ENCODE measurements at regions not wholly inside any gene's neighbourhood (a gene's known extent, or its start where the extent isn't known, plus 50 kb on each side); places are given as distances from the start of the nearest gene placed in this dataset.

DNA sequence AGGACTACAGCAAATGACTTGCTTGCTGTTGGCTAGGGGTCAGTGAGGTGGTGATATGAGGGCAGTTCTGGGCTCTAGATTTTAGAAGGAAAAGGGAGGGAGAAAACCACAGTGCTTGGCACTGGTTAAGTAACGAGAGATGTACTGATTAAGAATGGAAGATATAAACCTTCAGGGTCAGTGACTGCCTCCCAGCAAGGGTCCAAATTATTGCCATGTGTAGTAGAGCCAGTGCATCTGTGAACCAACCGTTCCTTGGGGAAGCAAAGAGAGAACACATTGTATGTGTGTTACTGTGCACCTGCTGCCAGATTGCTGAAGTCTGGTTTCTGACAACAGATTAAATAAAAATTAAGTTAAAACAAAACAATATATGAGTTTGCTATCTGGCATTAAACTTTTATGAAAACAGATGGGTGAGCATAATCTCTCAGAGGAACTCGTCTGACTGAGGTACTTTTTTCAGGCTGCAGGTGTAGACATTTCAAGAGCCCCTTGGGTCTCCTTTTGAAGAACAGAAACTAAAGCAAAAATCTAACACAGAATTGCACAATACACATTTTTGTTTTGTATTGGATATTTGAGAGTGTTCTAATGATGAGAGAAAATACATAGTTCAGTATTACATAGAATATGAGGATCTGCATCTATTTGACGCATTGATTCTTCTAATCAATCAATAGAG, 1120.6 kb downstream of the SORCS3 start:
- TF ChIP-seq, protein P1, sequence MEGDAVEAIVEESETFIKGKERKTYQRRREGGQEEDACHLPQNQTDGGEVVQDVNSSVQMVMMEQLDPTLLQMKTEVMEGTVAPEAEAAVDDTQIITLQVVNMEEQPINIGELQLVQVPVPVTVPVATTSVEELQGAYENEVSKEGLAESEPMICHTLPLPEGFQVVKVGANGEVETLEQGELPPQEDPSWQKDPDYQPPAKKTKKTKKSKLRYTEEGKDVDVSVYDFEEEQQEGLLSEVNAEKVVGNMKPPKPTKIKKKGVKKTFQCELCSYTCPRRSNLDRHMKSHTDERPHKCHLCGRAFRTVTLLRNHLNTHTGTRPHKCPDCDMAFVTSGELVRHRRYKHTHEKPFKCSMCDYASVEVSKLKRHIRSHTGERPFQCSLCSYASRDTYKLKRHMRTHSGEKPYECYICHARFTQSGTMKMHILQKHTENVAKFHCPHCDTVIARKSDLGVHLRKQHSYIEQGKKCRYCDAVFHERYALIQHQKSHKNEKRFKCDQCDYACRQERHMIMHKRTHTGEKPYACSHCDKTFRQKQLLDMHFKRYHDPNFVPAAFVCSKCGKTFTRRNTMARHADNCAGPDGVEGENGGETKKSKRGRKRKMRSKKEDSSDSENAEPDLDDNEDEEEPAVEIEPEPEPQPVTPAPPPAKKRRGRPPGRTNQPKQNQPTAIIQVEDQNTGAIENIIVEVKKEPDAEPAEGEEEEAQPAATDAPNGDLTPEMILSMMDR (conservative IDR thresholded peaks at IDR 0.05): no peak
- no peak overlapping the region for H3K27ac ChIP-seq

DNA sequence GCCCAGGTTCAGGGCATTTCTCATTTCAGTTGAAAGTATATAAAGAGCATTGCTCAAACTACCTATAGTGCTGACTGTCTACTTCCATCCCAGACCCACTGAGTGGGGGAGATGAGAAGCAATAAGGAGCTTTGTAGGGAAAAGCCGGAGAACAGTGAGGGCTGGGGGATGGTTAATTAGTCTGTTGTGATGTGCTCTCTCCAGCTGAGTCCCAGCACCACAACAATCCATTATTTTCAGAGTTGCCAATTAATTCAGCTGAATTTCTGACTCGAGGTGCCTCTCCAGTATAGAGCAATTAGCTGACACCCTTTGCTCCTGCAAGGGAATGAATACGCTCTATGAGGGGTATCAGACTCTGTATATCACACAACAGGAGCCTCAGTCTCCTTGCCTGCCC, 1118.6 kb downstream of the SORCS3 start:
- H3K27ac ChIP-seq: no peak overlapping the region
- TF ChIP-seq, protein P1 (conservative IDR thresholded peaks at IDR 0.05): no peak

DNA sequence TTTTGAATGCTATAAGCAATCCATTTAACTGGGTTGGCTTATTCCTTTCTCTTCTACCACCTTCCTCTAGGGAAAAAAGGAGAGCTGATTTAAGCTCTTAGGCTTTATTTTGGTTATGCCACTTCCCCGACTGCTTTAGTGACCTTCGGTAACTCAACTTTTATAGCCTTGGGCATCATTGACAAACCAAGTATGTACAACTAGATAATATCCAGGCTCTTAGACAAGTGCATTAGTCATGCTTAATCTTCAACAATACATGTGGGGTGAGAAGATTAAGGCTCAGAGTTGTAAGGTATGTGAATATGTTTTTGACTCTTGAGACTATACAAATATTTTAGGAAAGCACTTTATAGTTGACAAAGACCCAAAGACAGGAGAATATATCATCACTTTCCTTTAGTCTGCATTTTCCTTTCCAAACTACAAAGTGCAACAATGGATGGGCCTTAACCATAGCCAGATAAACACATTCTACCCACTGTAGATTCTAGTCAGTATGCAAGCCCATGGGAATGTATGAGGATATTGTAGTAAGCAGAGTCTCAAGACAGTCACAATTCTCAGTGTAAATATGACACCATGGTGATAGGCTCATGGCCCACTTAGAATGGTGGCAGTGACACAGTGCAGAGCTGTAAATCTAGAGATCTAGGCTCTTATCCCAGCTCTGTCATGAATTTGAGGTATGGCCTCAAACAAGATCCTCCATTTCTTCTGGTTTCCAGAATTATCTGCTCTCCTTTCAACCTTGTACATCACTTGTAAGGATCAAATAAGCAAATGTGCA, 1117.3 kb downstream of the SORCS3 start:
- H3K27ac ChIP-seq: no peak overlapping the region
- TF ChIP-seq, protein P1 (conservative IDR thresholded peaks at IDR 0.05): no peak

DNA sequence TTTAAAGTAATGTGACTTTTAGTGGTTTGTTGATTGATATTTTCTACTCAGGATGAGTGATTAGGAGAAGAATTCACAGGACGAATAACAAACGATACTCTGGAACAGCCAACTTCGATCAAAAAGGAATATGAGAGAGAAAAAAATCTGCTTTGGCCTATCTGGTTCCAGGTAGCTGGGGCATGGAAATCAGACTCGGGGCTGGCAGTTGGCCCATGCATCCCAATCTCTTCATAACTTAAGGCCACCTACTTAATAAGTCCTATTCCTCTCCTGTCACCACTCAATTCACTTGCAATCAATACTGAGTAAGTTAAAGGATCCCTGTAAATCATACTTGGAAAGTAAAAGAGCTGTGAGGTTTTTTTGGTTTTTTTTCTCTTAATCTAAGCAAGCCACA, 1116.2 kb downstream of the SORCS3 start:
- no peak overlapping the region for H3K27ac ChIP-seq
- TF ChIP-seq, protein P1 (conservative IDR thresholded peaks at IDR 0.05): no peak

DNA sequence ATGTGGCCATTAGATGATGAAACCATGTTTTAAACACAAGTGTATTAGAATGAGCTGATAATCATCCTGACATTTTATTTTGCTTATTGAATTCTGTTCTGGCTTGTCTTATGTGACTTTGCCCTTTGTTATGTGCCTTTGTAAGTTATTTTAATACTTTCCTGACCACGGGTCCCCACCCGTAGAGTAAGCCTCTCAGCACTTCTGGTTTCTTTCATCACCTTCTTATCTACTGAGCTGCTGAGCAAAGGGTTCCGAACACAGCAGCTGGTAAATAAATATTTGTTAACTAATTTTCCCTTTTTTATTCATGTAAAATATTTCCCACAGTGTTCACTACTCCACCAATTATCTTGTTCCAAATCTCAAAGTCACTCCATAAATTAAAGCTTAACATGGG, 1115.3 kb downstream of the SORCS3 start:
- TF ChIP-seq, protein P1 (conservative IDR thresholded peaks at IDR 0.05): no peak
- no peak overlapping the region for H3K27ac ChIP-seq

DNA sequence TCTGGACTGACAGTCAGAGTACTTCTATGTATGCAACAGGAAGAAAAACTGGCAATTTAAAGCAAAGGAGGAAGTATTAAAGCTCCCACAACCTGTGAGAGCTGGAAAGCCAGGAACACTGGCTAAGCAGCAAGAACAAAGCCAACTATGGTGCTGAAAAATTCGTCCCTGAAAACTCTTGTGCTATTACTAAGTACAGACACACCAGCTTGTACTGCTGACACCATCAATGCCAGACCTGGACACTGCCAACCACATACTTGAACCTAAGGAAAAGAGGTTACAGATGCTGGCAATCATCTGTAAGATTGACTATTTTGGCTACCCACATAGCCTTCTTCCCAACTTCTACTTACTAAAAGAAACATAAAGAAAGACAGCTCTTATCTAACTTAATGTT, 1110.6 kb downstream of the SORCS3 start:
- H3K27ac ChIP-seq: no peak overlapping the region
- TF ChIP-seq, protein P1 (conservative IDR thresholded peaks at IDR 0.05): no peak

DNA sequence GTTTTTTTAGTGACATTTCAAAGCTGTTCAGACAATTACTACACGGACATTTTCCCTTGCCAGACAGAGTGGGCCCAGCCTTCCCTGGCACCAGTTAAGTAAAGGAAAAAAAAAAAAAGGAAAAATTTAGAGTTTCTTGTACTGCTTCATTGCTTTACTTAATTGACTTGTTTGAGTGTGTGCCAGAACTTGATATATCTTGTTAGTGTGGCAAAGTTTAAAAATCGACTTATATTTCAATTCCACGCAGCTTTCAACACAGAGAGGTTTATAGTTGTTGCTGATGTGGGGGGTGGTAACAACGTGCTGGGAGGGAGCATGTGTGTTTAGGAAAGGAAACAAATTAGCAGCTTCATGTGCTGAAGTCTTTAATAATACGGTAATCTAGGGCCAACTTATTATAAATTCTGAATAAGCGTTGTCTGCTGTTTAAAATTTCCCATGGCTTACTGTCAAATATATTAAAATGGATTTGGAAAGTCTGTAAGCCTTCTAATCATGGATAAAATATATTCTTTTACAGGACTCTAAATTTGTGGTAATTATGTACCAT, 1104.6 kb downstream of the SORCS3 start:
- TF ChIP-seq, protein P1 (conservative IDR thresholded peaks at IDR 0.05): no peak
- H3K27ac ChIP-seq: no peak overlapping the region

All from VCaP (cell line).